Erythroblast (primary cell): ENCODE measurements at regions not wholly inside any gene's neighbourhood (a gene's known extent, or its start where the extent isn't known, plus 50 kb on each side); places are given as distances from the start of the nearest gene placed in this dataset.

ENCODE experiments used
- GATA1 ChIP-seq: IDR thresholded peaks from 2 replicates; pipeline ENCODE4 v1.6.1; 2011; ENCODE audit warnings: low read depth, mild to moderate bottlenecking, control low read depth, low read length, moderate library complexity
- POLR2A ChIP-seq: IDR thresholded peaks from 2 replicates; pipeline ENCODE4 v1.6.1; 2011; ENCODE audit warnings: mild to moderate bottlenecking, low read length

DNA sequence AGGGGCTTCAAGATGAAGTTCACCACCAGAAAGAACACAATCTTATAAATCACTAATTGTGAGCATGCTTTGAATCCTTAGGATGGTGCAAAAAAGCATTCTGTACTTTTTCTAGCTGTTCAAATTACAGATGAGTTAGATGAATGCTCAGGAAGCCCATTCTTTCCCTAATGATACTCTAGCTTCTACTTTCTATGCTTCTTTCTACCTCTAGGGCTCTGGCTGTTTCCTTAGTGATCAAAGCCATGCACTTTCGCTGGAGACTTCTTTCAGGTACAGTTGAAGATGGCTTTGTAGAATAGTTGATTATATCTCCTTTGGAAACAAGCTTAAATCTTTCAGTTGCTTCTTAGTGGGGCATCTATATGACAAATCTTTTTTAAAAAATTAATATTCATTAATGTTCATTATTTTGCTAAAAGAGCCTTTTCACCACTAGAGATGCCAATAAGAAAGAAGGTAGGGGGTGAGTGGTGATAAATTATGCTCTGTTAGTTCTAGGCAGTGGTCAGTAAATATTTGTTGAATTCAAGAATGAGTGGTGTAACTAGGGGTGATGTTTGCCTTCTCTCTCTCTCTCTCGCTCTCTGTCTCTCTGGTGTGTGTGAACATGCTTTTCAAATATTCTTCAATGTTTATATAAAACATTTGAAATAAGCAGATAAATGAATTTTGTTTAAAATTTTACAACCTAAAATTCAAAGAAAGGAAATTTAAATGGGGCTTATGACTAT lies 169.4 kb downstream of the GLUD2 start:
- TF ChIP-seq POLR2A = no peak
- TF ChIP-seq GATA1 = no peak
